Prostate gland (tissue), 2 donors: ENCODE measurements at regions not wholly inside any gene's neighbourhood (a gene's known extent, or its start where the extent isn't known, plus 50 kb on each side); places are given as distances from the start of the nearest gene placed in this dataset.

ENCODE experiments used
- DNase-seq: peaks from one replicate; pipeline ENCODE4 v3.0.0-alpha.2; 2019; ENCODE audit warnings: low spot score
- H3K27ac ChIP-seq, 2 donors: fragments of 200-600 bp; sonication (generic); 2 replicates each; pipeline ENCODE4 v1.5.1; 2017 to 2019
- H3K27me3 ChIP-seq: fragments of 200-600 bp; sonication (generic); replicated peaks from 2 replicates; pipeline ENCODE4 v1.5.1; 2019; ENCODE audit not compliant: insufficient read depth
- H3K36me3 ChIP-seq, 2 donors: fragments of 200-600 bp; sonication (generic); 1 replicate in 1 of 2; 2 replicates in 1 of 2; pipeline versions ENCODE4 v1.5.1 to v1.8.1; 2017 to 2019
- H3K4me1 ChIP-seq: fragments of 200-600 bp; sonication (generic); replicated peaks from 2 replicates; pipeline ENCODE4 v1.5.1; 2019
- H3K4me3 ChIP-seq, 2 donors: fragments of 200-600 bp; sonication (generic); 2 replicates each; pipeline ENCODE4 v1.5.1; 2017 to 2019
- H3K9me3 ChIP-seq: fragments of 200-600 bp; sonication (generic); 2 replicates; pipeline ENCODE4 v1.5.1; 2017
- POLR2A ChIP-seq: fragments of 450-650 bp; IDR thresholded peaks from one replicate; pipeline ENCODE4 v1.6.1; 2016; ENCODE audit warnings: antibody characterized with exemption, mild to moderate bottlenecking
- POLR2AphosphoS5 ChIP-seq: sonication (generic); formaldehyde crosslinking; IDR thresholded peaks from one replicate; pipeline ENCODE4 v1.6.1; 2017; ENCODE audit warnings: antibody characterized with exemption
- WGBS: methylation state at CpG from one replicate; pipeline ENCODE4 v1.1.5; 2018; 5-methylcytosine and 5-hydroxymethylcytosine counted together
- intact Hi-C: fragments of 100-400 bp; cut with DNase I; formaldehyde crosslinking; loops from one replicate; pipeline ENCODE4 v1.14.2; 2022
- TF ChIP-seq, protein P1 (sequence below), 4 experiments: fragments of 200-600 bp in 2 of 4; fragments of 450-650 bp in 2 of 4; sonication (generic) in 2 of 4; IDR thresholded peaks; 1 replicate in 3 of 4; 2 replicates in 1 of 4; pipeline ENCODE4 v1.5.1; 2016 to 2019; ENCODE audit warnings: antibody characterized with exemption in 4 of 4, mild to moderate bottlenecking in 2 of 4, moderate library complexity in 2 of 4

DNA sequence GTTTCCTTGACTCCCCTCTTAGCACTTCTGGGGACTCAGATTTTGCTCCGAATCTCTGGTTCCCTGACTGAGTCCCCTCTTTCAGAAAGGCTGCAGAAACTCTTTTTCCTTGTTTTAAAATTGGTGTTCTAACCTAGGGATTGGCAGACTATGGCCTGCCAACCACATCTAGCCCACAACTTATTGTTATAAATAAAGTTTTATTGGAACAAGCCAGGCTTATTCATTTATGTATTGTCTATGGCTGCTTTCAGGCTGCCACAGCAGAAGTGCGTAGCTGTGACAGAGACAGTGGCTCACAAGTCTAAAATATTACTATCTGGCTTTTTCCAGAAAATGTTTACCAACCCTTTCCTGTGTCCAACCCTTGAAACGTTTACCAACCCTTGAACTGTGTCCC lies 81.7 kb downstream of the IER5 start:
- H3K36me3 ChIP-seq: no peaks in the 10 kb centered on the region
- WGBS: 86% methylated on average over 3 of the region's 3 CpGs
- no peaks in the 10 kb centered on the region for H3K4me1 ChIP-seq
- intact Hi-C loops: no loop called here
- no peaks in the 10 kb centered on the region for H3K9me3 ChIP-seq
- no peak for DNase-seq
- no peak overlapping the region for H3K4me3 ChIP-seq
- H3K27me3 ChIP-seq: no peaks in the 10 kb centered on the region
- no peak overlapping the region for H3K27ac ChIP-seq
- TF ChIP-seq POLR2AphosphoS5 (no peak), POLR2A (no peak)
- TF ChIP-seq, protein P1, sequence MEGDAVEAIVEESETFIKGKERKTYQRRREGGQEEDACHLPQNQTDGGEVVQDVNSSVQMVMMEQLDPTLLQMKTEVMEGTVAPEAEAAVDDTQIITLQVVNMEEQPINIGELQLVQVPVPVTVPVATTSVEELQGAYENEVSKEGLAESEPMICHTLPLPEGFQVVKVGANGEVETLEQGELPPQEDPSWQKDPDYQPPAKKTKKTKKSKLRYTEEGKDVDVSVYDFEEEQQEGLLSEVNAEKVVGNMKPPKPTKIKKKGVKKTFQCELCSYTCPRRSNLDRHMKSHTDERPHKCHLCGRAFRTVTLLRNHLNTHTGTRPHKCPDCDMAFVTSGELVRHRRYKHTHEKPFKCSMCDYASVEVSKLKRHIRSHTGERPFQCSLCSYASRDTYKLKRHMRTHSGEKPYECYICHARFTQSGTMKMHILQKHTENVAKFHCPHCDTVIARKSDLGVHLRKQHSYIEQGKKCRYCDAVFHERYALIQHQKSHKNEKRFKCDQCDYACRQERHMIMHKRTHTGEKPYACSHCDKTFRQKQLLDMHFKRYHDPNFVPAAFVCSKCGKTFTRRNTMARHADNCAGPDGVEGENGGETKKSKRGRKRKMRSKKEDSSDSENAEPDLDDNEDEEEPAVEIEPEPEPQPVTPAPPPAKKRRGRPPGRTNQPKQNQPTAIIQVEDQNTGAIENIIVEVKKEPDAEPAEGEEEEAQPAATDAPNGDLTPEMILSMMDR (IDR thresholded peaks at IDR 0.05): no peak

- Histone ChIP-seq H3K9me3 (no peaks in the 10 kb centered on the region), H3K36me3 (no peaks in the 10 kb centered on the region), H3K27ac (no peak overlapping the region), H3K4me3 (no peak overlapping the region), H3K27me3 (no peaks in the 10 kb centered on the region), H3K4me1 (no peaks in the 10 kb centered on the region)
- no peak for DNase-seq
- TF ChIP-seq POLR2A (no peak), POLR2AphosphoS5 (no peak)
- TF ChIP-seq, protein P1 (IDR thresholded peaks at IDR 0.05): no peak
- WGBS: 79% methylated on average over 1 of the region's 1 CpG
- intact Hi-C loops: no loop called here
Observed at GRCh38 chr1:181172082-181172481, 83.6 kb downstream of the IER5 start.

DNA sequence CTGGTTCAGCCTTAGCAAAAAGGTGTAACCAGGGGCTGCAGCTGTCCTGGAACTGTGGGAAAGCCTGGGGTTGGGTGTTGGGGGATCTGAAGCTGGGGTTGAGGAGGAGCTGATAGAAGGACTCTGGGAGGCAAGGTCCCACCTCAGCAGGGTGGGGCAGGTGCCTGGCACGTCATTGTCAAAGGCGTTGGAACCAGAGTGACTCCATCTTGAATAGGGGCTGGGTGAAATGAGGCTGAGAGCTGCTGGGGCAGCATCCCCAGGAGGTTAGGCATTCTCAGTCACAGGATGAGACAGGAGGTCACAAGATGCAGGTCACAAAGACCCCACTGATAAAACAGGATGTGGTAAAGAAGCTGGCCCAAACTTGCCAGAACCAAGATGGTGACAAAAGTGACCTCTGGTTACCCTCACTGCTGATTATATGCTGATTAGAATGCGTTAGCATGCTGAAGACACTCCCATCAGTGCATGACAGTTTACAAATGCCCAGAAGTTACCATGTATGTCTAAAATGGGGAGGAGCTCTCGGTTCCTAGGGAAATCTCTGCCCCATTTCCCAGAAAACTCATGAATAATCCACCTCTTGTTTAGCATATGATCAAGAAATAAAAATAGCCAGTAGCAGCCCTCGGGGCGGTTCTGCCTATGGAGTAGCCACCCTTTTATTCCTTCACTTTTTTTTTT lies 85.4 kb downstream of the IER5 start:
- intact Hi-C loops: no loop called here
- 79% methylated on average over 6 of the region's 6 CpGs for WGBS
- DNase-seq: no peak

GRCh38 chr1:181174861-181175260 lies 86.4 kb downstream of the IER5 start:
- Histone ChIP-seq H3K9me3 (no peaks in the 10 kb centered on the region), H3K4me1 (no peaks in the 10 kb centered on the region), H3K27ac (no peak overlapping the region), H3K27me3 (no peaks in the 10 kb centered on the region), H3K4me3 (no peak overlapping the region), H3K36me3 (no peaks in the 10 kb centered on the region)
- DNase-seq: no peak
- TF ChIP-seq POLR2AphosphoS5 (no peak), POLR2A (no peak)
- TF ChIP-seq, protein P1 (IDR thresholded peaks at IDR 0.05): no peak
- intact Hi-C loops: no loop called here
- WGBS: 90% methylated on average over 4 of the region's 4 CpGs

More for the DNA sequence above, 85.4 kb downstream of the IER5 start:
- H3K4me1 ChIP-seq: no peaks in the 10 kb centered on the region
- no peak overlapping the region for H3K4me3 ChIP-seq
- H3K27ac ChIP-seq: no peak overlapping the region
- H3K9me3 ChIP-seq: no peaks in the 10 kb centered on the region
- H3K27me3 ChIP-seq: no peaks in the 10 kb centered on the region
- TF ChIP-seq POLR2A (no peak), POLR2AphosphoS5 (no peak)
- TF ChIP-seq, protein P1 (IDR thresholded peaks at IDR 0.05): no peak
- no peaks in the 10 kb centered on the region for H3K36me3 ChIP-seq

DNA sequence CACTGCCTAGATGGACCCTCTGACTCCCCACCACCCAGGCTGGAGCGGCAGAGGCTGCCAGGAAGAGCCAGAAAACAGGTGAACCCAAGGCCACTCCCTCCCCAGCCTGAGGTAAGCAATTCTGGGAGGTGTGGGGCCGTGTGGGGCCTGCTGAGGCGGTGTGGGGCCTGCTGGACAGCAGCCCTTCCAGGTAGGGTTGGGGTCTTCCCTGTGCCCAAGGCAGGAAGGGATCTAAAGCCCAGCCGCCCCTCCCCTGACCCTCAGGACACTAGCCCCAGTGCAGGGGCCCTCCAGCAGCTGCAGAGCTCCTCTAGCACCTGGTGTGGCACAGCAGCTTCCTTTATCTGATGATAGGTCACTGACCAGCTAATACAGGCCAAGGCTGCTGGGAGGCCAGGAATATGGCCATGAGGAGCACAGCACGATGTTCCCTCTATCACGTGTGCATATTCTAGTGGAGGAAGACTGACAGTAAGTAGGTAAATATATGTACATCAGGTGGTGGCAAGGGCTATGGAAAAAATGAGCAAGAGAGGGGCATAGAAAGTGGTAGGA lies 86.9 kb downstream of the IER5 start:
- WGBS: 70% methylated on average over 6 of the region's 6 CpGs
- no peaks in the 10 kb centered on the region for H3K4me1 ChIP-seq
- intact Hi-C loops: no loop called here
- no peak overlapping the region for H3K4me3 ChIP-seq
- no peak overlapping the region for H3K27ac ChIP-seq
- no peak for DNase-seq
- TF ChIP-seq POLR2AphosphoS5: no peak
- TF ChIP-seq, protein P1 (IDR thresholded peaks at IDR 0.05): no peak
- no peaks in the 10 kb centered on the region for H3K9me3 ChIP-seq
- no peaks in the 10 kb centered on the region for H3K27me3 ChIP-seq
- no peaks in the 10 kb centered on the region for H3K36me3 ChIP-seq
